GM21381 (cell line): ENCODE measurements at regions not wholly inside any gene's neighbourhood (a gene's known extent, or its start where the extent isn't known, plus 50 kb on each side); places are given as distances from the start of the nearest gene placed in this dataset.

Experiments used
- ATAC-seq: cut with Tn5 transposase; IDR thresholded peaks from one replicate; pipeline ENCODE4 v1.9.1; 2021; ENCODE audit warnings: mild to moderate bottlenecking, moderate library complexity; ENCODE audit not compliant: unreplicated experiment

DNA sequence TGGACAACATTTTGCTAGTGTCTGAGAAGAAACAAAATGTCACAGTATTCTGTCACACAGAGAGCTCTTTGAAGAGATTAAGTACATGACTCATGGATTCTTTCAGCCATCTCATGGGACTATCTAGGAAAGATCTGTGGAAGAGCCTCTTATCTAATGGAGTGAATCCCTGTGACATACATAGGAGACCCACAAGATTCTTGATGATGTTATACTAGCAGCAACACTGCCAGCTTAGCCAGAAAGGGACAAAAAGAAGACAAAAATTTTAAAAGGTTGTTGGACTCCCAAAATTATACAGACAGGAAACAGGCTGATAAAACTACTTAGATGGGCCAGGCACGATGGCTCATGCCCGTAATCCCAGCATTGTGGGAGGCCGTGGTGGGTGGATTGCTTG, 143.3 kb upstream of the MGAT5 start:
- ATAC-seq = no peak

DNA sequence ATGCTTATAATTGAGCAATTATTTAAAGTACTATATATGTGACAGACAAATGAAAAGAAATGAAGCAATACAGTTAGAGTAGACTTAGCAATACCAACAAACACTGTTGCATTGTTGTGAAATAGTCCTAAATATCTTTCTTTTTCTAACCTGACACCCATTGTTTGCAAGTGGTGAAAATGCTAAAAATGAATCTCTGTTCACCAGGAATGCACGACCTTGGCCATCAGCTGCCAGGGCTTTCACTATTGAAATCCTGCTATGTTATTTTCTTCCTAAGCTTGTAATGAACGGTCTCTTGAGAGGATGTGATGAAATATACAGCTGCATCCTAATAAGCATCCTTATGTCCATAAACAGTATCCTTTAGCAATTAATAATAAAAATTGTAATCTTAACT, 136.2 kb upstream of the MGAT5 start:
- ATAC-seq = no peak

DNA sequence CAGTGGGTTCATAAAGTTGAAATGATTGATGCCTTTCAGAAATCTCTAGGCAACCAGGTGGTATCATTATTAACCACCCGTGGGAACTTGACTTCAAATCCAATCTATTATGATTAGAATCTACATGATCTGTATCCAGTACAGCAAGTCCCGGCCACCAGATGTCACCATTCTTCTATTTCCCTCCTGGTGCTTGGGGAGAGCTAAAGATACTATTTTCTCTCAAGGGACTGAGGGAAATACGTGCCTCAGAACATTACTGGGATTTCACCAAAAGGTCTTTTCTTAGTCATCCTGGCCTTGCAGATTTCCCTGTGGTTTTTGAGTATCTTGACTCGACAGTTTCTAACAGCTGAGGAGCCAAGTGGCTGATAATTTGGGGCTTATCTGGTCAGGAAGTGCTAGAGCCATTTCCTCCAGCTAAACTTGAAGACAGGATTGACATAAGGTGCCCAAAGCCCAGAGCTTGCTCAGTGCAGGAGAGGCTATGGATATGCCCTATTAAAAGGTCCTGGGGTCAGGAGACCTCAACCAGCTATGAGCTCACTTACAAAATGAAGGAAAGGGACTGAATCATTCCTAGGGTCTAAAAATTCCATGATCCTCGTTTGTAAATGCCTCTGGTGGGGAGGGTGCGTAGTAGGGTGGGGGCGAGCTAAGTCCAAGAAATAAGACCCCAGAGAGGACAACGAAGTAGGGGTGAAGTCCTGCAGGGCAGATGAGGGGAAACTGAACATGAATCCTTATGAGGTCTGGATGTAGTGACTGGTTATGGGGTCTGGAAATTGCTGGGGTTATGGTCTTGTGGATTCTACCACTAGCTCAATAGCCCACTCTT, 135.4 kb upstream of the MGAT5 start:
- peak; percentile 37 for ATAC-seq

DNA sequence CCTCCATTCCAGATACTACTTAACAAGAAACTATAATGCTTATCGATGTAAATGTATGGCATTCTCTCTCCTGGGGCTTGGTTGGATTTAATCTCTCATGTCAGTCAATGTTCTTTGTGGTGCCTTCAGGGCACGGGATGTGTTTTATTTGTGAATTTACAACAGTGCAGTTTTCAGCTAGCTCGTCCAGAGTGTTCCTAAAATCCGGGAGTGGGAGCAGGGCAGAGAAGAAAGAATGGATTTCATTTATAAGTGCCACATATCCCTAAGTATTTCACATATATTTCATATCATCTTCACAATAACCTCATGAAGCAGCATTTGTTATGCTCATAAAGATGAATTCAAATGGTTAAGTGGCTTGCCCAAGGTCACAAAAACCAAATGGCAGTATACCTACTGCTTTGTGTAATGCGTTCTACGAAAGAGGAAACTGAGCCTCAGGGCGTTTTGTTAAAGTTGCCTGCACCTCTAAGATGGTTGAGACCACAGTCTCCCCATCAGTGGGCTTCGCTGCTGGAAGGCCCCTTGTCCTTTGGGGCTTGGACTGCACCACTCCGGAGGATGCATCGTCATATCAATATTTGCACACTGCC, 134.7 kb upstream of the MGAT5 start:
- ATAC-seq = peak; percentile 9

DNA sequence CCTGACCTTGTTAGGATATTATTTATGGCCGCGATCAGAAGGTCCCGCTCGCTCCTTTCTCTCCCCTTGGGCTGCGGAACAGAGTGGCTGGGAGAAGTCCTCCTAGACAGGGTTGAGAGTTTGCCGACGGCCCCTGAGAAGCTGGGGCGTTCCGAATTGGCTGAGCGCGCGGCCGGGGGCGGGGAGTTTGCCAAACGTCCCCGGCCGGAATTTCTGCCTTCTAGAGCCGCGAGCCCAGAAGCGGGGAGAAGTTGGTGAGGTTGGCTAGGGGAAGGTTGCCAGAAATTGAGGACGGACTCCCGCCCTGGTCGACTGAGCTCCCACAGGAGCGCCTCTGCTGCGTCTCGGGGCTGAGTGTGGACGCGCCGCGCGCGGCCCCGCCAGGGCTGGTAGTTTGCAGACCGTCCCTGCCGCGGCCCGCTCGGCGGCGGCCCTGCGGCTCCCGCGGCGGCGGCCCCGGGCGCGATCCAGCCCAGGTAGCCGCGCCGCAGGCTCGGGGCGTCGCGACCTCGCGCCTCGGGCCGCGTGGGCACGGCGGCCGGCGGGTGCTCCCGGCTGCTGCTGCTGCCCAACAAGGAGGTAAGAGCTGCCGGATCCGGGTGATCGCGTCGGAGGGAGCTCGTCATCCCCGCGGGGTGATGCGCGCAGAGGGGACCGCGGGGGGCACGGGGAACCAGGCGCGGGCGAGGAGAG, 134.0 kb upstream of the MGAT5 start:
- peak; percentile 62 for ATAC-seq

DNA sequence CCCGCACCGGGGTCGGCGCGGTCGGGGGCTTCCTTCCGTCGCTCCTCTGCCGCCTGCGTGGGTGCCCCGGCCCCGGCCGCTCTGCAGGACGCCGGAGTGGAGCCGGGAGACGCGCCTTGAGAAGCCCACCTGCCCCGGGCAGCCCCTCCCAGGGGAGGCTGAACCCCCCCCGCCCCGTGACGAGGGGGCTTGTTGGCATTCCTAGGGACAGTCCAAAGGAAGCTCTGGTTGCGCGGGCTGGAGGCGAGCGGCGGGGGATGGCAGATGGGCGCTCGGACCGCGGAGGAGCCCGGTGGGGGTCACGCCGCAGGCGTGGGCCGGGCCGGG, 133.5 kb upstream of the MGAT5 start:
- no peak for ATAC-seq

DNA sequence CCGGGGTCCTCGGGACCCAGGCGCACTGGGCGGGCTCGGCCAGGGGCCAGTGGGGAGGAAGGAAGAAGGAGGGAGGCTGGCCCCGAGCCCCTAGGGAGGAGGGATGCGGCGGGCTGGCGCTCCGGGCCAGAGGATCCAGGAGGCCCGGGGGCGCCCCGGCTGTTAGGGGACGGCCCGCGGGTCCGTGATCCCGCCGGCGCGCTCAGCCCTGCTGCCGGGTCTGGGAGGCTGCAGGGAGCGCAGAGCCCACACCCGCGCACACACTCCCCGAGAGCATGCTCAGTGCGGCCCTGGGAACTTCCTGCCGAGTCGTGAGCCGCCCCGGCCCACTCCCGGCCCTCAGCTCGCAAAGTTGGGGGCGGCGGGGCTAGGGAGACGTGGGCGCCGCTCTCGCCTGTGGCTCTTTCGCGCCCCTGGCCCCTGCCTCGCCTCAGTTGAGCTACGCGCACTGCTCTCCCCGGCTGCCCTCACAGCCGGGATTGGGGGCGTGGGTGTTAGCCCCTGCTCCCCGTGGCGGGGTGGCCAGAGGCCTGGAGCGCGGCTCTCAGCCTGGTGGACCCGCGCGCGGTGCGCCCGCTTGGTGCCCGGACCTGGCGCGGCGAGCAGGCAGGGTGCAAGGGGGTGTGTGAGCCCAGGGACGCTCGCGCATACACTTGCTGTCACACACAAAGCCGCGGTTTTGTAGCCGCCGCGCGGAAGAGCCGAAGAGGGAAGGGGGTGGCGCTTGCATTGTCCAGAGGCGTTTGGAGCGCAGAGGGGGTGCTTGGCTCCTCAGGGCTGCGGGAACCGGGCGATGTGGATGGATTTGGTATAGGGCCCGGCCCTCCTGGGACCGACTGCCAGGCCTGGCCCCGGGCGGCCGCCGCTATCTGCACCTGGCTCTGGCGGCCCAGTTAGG, 132.9 kb upstream of the MGAT5 start:
- peak; percentile 46 for ATAC-seq

DNA sequence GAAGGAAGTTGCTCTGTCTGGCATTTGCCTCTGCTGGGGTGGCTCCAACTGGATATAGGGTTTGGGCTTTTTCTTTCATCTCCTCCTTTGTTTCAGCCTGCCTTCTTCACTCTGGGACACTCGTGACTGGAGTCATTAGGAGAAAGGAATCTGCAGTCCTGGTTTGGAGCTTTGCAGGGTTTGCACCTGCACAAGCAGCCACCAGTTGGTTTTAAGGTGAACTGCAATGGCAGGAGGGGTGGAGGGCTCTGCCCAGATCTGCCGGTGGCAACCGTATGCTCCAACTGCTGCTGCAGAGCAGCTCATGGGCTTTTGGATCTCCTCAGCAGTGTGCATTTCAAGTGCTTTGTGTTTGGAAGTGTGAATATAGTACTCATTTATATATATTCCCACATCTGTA, 131.3 kb upstream of the MGAT5 start:
- ATAC-seq = no peak

DNA sequence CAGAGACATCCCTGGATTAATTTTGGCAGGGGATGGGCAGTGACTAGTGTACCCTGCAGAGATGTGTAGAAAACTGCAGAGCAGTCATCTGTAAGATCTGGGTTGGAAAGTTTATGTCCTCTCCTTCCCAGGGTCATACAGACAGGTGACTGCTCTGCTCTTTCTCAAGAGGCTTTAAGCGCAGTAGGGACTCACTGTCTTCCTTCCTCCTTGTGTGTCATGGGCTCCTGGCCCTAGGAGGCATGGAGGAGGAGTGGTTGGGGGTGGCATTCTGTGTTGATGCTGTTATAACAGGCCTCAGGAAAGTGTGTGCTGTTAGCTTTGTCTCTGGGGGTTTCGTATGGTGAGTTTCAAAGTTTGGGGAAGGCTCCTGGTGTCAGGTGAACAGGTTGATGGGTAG, 130.5 kb upstream of the MGAT5 start:
- no peak for ATAC-seq

DNA sequence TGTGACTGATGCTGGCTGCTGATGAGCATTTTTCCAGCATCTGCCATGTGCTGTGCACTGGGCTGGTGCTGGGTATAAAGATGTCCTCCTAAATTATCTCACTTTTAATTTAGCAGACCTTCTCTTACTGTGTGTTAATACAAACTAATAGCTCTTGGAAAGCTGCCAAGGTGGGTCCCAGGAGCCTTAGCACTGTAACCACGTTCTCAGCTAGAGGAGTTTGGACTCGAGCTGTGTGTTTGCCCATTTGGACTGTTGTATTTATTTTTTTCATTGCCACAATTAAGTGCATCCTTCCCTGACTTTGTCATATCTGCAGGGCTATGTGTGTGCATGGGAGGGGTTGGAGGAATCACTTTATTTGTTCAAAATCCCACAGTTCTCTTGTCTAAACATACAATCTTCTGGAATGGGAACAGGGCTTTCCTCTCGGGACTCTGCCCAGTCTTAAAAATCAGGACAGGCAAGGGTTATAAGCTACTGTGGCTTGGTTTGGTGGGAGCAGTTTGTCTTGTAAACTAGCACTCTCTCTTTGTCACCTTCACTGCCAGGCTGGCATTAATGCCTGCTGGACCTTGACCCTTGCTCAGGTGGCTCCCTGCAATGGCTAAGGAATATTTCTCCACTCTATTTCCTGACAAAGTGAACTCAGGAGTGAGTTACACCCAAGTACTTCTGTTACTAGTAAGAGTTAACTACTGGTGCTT, 129.7 kb upstream of the MGAT5 start:
- ATAC-seq = no peak

DNA sequence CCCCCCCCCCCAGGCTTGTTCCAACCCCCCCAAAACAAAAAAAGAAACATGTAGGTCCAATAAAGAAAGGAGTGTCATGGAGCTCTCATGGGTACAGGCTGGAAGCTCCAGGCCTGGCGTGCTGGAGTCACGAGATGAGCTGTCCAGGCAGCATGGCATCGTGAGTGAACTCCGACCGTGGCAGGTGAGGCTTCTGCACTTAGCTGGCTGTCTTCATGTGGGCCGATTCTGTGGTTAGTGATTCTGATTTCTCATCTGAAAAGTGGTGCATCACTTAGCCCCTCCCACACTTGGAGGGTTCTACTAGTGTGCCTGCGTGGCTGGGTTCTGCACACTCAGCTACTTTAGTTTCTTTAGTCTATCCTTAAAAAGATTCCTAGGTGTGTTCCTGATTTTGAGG, 126.4 kb upstream of the MGAT5 start:
- ATAC-seq = peak; percentile 55

DNA sequence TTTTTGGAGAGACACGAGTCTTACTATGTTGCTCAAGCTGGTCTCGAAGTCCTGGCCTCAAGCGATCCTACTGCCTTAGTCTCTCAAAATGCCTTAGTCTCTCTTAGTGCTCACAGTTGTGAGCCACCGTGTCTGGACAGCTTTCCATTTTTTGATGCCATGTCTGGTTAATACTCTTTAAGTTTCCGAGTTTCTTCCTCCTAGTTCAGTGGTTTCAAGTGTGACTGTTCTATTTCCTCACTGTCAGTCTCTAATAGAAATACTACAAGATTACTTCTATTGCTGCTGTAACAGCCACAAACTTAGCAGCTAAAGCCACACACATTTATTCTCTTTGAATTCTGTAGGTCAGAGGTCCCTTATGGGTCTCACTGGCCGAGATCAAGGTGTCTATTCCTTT, 125.1 kb upstream of the MGAT5 start:
- no peak for ATAC-seq

DNA sequence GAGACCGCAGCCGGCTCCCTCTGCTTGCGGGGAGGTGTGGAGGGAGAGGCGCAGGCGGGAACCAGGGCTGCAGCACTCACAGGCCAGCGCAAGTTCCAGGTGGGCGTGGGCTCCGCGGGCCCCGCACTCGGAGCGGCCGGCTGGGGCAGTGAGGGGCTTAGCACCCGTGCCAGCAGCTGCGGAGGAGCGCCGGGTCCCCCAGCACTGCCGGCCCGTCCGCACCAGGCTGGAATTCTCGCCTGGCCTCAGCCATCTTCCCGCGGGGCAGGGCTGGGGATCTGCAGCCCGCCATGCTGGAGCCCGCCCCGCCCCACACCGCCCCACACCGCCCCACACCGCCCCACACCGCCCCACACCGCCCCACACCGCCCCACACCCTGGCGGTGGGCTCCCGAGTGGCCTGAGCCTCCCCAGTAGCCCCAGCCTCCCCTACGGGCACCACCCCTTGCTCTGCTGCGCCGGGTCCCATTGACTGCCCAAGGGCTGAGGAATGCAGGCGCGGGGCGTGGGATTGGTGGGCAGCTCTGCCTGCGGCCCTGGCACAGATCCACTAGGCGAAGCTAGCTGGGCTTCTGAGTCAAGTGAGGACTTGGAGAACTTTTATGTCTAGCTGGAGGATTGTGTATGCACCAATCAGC, 123.9 kb upstream of the MGAT5 start:
- no peak for ATAC-seq

DNA sequence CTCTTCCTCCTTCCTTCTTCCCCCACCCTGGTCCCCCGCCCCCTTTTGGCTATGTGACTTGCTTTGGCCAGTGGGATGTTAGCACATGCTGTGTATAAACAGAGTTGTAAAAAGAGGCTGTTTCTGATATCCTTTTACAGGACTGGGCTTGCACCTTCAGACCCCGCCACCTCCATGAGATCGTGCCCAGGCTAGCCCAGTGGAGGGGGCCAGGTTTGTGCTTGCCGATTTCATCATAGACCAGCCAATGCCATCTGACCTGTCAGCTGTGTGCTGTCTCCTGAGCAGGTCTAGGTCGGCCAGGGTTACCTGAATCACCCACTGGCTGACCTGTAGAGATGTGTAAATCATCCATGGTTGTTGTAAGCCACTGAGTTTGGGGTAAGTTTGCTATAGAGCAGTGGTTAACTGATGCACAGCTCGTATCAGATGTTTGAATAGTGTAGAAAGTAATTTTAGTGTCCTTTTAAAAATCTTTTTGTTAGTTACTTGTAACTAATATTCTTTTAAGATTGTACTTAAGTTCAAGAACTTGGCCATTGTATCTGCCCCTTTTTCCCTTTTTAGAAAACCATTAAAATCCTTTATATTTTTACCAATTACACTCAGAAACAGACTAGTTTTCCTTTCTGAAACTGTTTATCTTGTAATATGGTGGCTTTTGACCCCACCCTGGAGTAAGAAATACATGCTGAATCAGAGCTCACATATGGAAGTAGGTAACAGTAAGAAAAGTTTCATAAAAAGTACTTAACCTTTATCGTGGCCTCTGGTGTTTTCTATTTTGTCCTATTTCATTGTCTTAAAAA, 122.0 kb upstream of the MGAT5 start:
- ATAC-seq = no peak

DNA sequence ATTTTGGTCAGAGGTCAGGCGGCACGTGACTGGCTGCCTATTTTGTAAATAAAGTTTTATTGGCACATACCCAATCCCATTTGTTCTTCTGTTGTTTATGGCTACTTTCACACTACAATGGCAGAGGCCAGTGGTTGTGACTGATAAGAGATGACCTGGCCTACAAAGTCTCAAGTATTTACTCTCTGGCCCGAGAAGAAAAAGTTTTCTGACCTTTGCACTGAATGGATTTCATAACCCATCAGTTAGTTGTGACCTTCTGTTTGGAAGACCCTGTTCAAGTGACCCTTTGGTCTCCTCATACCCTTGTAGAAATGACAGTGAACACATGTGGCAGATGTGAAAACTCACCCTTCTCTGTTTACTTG, 121.4 kb upstream of the MGAT5 start:
- no peak for ATAC-seq

DNA sequence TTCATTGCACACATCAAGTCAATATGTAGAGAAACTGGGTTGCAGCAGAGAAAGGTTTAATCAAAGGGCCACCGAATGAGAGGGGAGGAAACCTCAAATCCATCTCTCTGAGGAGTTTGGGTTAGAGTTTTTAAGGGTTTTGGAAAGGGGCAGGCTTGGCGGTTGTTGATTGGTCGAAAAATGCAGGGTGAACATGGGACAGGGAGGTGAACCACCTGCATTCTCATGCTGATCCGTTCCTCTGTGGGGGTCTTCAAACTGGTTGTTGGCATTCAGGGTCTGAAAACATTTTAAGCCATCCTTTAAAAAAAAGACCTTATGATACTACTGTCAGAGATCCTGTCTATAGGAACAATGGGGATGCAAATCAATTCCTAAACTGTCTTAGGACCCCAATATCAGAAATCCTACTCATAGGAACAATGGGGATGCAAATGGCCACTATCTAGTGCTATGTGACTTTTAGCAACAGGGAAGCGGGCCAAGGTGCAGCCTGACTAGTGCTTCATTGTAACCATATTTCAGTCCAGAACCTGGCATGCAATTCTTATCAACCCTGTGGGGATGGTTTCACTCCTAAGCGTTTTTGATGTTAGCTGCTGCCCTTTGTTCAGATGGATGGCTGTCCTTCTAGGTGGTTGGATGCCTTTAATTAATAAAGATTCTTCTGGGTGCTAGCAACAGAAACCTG, 120.1 kb upstream of the MGAT5 start:
- no peak for ATAC-seq

DNA sequence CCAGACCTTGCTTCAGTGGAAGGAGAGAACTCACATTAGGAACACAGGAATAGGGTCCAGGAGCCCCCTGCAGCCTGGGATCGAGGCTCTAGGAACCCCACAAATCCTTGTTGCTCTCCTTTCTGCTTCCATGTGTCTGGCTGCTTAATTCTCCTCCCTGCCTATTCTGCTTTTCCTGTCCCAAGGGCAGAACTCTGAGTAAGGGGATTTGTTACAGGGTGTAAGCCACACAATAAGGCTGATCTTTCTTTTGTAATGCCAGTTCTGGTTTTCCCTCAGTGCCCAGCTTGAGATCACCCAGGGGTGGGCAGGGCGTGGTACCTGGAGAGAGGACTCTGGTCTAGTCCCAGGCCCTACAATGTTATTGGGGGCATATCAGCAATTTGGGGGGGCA, 119.6 kb upstream of the MGAT5 start:
- ATAC-seq = no peak

DNA sequence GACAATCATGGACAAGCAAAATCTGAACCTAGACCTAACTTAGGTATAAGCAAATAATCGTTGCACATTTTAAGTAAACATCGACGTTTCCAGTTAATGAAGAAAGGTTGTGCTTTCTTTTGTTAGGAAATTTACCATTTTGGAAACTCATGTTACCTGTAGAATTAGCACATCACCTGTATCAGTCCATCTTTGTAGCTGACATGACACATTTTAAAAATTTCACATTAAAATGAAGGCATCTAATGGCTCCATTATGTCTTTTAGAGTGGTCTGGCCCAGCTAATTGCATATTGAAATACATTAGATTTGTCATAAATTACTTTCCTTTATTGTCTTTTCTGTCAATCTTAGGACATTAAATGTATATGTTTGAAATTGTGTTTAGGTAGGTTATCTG, 119.0 kb upstream of the MGAT5 start:
- ATAC-seq = no peak

DNA sequence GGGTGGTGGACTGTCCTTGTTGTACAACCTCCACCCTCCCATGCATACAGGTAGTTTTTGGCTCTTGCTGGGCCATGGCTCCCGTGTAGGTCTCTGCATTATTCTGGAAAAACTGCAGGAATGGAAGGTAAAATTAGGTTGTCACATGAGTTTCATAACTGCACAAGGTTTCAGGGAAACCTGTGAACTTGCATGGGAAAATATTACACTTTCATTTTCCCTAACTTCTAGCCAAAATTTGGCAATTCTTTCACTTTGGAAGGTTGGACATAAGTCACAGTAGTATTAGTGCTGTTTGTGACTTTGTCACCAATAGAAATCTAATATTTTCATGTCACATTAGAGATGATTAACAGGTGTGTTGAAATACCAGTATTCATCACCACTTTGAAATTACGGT, 118.1 kb upstream of the MGAT5 start:
- ATAC-seq = no peak
